NCI-H128 (cell line): ENCODE measurements at regions not wholly inside any gene's neighbourhood (a gene's known extent, or its start where the extent isn't known, plus 50 kb on each side); places are given as distances from the start of the nearest gene placed in this dataset.

Source experiments
- DNase-seq: peaks from one replicate; lab custom pipeline; 2025; ENCODE audit not compliant: unreplicated experiment; lab: John Stamatoyannopoulos, UW

GRCh38 chr3:132187746-132188145, 129.5 kb upstream of the ACP3 start:
- no peak for DNase-seq

GRCh38 chr3:132189601-132190000, 127.6 kb upstream of the ACP3 start:
- DNase-seq = no peak

- DNase-seq = no peak
Observed at GRCh38 chr3:132196113-132196512, 121.1 kb upstream of the ACP3 start.

- DNase-seq = no peak
Observed at GRCh38 chr3:132198516-132198915, 118.7 kb upstream of the ACP3 start.

GRCh38 chr3:132199451-132199850, 117.8 kb upstream of the ACP3 start:
- DNase-seq = no peak

GRCh38 chr3:132202586-132202985, 114.6 kb upstream of the ACP3 start:
- DNase-seq = no peak

GRCh38 chr3:132203889-132204596, 113.2 kb upstream of the ACP3 start:
- DNase-seq = no peak

GRCh38 chr3:132205609-132206008, 111.6 kb upstream of the ACP3 start:
- no peak for DNase-seq

GRCh38 chr3:132209855-132210254, 107.4 kb upstream of the ACP3 start:
- no peak for DNase-seq

- no peak for DNase-seq
Observed at GRCh38 chr3:132210476-132211346, 106.5 kb upstream of the ACP3 start.

- no peak for DNase-seq
Observed at GRCh38 chr3:132211896-132212295, 105.3 kb upstream of the ACP3 start.

- no peak for DNase-seq
Observed at GRCh38 chr3:132218817-132219755, 98.1 kb upstream of the ACP3 start.

- peak; percentile 77 for DNase-seq
Observed at GRCh38 chr3:132220986-132221385, 96.2 kb upstream of the ACP3 start.

GRCh38 chr3:132222868-132223538, 94.2 kb upstream of the ACP3 start:
- peak; percentile 100 for DNase-seq

GRCh38 chr3:132225664-132226063, 91.5 kb upstream of the ACP3 start:
- no peak for DNase-seq

GRCh38 chr3:132228923-132229322, 88.3 kb upstream of the ACP3 start:
- DNase-seq = no peak

GRCh38 chr3:132229641-132230040, 87.6 kb upstream of the ACP3 start:
- no peak for DNase-seq

GRCh38 chr3:132230156-132231000, 86.8 kb upstream of the ACP3 start:
- no peak for DNase-seq

- DNase-seq = no peak
Observed at GRCh38 chr3:132231633-132232032, 85.6 kb upstream of the ACP3 start.
